Panc1 (cell line): ENCODE measurements at regions not wholly inside any gene's neighbourhood (a gene's known extent, or its start where the extent isn't known, plus 50 kb on each side); places are given as distances from the start of the nearest gene placed in this dataset.

Experiments used
- TF ChIP-seq, protein P1 (sequence below): fragments of 450-650 bp; IDR thresholded peaks from 2 replicates; pipeline ENCODE4 v1.5.1; 2017; ENCODE audit warnings: mild to moderate bottlenecking
- TF ChIP-seq, protein P2 (sequence below), 2 experiments: IDR thresholded peaks; 2 replicates each; pipeline ENCODE4 v1.6.1; 2011 to 2012; ENCODE audit warnings: low read depth in 2 of 2, control low read depth in 1 of 2, low read length in 1 of 2, mild to moderate bottlenecking in 1 of 2, moderate library complexity in 1 of 2; ENCODE audit not compliant: insufficient read depth in 1 of 2

DNA sequence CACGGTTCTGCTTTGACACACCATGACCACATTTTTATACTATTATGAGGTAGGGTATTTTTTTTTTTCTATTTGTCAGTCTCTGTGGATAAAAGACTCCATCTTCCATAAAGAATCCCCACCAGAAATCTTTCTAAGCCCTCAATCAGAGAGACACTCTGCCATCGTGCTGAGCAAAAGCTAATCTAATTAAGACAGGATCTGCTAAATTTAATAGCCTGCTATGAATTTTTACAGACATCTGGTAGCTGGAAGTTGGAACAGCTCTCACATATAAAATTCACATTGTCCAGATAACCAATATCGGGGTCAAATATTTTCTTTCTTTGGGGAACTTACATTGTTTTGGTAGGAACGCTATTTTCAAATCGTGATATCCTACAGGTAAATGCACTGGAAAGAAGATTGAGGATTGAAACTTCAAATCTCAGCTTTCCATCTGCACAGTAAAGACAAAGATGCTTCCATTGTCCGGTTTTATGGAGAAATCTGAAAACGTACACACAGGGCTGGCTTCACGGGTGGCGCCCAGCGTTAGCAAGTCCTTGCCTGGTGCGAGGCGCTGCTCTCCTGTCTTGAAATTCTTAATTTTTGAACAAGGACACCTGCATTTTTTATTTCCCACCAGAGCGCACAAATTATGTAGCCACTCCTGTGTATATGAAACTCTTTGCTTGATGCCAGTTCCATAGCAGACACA, 573.8 kb upstream of the NOX3 start:
- TF ChIP-seq, protein P1, sequence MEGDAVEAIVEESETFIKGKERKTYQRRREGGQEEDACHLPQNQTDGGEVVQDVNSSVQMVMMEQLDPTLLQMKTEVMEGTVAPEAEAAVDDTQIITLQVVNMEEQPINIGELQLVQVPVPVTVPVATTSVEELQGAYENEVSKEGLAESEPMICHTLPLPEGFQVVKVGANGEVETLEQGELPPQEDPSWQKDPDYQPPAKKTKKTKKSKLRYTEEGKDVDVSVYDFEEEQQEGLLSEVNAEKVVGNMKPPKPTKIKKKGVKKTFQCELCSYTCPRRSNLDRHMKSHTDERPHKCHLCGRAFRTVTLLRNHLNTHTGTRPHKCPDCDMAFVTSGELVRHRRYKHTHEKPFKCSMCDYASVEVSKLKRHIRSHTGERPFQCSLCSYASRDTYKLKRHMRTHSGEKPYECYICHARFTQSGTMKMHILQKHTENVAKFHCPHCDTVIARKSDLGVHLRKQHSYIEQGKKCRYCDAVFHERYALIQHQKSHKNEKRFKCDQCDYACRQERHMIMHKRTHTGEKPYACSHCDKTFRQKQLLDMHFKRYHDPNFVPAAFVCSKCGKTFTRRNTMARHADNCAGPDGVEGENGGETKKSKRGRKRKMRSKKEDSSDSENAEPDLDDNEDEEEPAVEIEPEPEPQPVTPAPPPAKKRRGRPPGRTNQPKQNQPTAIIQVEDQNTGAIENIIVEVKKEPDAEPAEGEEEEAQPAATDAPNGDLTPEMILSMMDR: no peak
- TF ChIP-seq, protein P2, sequence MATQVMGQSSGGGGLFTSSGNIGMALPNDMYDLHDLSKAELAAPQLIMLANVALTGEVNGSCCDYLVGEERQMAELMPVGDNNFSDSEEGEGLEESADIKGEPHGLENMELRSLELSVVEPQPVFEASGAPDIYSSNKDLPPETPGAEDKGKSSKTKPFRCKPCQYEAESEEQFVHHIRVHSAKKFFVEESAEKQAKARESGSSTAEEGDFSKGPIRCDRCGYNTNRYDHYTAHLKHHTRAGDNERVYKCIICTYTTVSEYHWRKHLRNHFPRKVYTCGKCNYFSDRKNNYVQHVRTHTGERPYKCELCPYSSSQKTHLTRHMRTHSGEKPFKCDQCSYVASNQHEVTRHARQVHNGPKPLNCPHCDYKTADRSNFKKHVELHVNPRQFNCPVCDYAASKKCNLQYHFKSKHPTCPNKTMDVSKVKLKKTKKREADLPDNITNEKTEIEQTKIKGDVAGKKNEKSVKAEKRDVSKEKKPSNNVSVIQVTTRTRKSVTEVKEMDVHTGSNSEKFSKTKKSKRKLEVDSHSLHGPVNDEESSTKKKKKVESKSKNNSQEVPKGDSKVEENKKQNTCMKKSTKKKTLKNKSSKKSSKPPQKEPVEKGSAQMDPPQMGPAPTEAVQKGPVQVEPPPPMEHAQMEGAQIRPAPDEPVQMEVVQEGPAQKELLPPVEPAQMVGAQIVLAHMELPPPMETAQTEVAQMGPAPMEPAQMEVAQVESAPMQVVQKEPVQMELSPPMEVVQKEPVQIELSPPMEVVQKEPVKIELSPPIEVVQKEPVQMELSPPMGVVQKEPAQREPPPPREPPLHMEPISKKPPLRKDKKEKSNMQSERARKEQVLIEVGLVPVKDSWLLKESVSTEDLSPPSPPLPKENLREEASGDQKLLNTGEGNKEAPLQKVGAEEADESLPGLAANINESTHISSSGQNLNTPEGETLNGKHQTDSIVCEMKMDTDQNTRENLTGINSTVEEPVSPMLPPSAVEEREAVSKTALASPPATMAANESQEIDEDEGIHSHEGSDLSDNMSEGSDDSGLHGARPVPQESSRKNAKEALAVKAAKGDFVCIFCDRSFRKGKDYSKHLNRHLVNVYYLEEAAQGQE (IDR thresholded peaks at IDR 0.05; ENCODE audit: insufficient read depth in 1 of 2, low read depth in 2 of 2, low read length in 1 of 2): no peak
